ENCODE measurements at regions not wholly inside any gene's neighbourhood (a gene's known extent, or its start where the extent isn't known, plus 50 kb on each side); places are given as distances from the start of the nearest gene placed in this dataset.

DNA sequence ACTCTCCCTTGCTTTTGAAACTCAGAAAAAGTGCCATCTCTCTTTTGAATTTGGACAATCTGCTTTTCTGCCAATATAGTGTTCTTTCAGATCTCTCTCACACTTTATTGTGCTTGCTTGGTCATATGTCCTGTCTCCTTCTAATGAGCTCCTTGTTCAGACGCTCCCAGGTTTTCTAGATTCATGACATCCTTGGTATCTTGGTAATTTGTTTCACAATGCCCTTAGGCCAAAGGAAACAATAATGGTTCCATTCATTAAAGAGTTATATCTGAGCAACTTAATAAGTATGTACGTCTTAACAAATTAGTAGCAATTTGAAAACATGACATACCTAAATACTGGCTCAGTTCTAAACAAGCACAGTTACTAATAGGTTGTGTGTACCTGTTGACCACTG lies 293.4 kb upstream of the SPTLC3 start:
- no peaks in the 10 kb centered on the region for H4K20me1 ChIP-seq (replicated peaks; ENCODE audit: control insufficient read depth, extremely low read depth, insufficient read depth, low read length)
- no peaks in the 10 kb centered on the region for H3K9me1 ChIP-seq (replicated peaks; ENCODE audit: control insufficient read depth, extremely low read depth, insufficient read depth, low read length)
- H3K36me3 ChIP-seq (ENCODE audit: control insufficient read depth in 2 of 2, extremely low read depth in 1 of 2, insufficient read depth in 2 of 2, low read length in 2 of 2): no peaks in the 10 kb centered on the region
- TF ChIP-seq EZH2 (IDR thresholded peaks at IDR 0.05; ENCODE audit: borderline replicate concordance, low read depth, low read length, severe bottlenecking) (no peak), FOS (IDR thresholded peaks at IDR 0.05; ENCODE audit: borderline replicate concordance, insufficient read depth, low read length) (no peak), GATA2 (IDR thresholded peaks at IDR 0.05; ENCODE audit: insufficient read depth, insufficient read length, low read depth, low read length) (no peak), POLR2AphosphoS5 (IDR thresholded peaks at IDR 0.05; ENCODE audit: insufficient read depth, low read depth, low read length) (no peak), JUN (IDR thresholded peaks at IDR 0.05; ENCODE audit: borderline replicate concordance, insufficient read depth, insufficient read length, low read depth) (no peak), POLR2A (IDR thresholded peaks at IDR 0.05; ENCODE audit: low read depth, low read length) (no peak), MYC (IDR thresholded peaks at IDR 0.05; ENCODE audit: low read depth, low read length) (no peak)
- TF ChIP-seq, protein P1, sequence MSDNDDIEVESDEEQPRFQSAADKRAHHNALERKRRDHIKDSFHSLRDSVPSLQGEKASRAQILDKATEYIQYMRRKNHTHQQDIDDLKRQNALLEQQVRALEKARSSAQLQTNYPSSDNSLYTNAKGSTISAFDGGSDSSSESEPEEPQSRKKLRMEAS (IDR thresholded peaks at IDR 0.05; ENCODE audit: insufficient read depth, insufficient read length): no peak
- TF ChIP-seq, protein P2, sequence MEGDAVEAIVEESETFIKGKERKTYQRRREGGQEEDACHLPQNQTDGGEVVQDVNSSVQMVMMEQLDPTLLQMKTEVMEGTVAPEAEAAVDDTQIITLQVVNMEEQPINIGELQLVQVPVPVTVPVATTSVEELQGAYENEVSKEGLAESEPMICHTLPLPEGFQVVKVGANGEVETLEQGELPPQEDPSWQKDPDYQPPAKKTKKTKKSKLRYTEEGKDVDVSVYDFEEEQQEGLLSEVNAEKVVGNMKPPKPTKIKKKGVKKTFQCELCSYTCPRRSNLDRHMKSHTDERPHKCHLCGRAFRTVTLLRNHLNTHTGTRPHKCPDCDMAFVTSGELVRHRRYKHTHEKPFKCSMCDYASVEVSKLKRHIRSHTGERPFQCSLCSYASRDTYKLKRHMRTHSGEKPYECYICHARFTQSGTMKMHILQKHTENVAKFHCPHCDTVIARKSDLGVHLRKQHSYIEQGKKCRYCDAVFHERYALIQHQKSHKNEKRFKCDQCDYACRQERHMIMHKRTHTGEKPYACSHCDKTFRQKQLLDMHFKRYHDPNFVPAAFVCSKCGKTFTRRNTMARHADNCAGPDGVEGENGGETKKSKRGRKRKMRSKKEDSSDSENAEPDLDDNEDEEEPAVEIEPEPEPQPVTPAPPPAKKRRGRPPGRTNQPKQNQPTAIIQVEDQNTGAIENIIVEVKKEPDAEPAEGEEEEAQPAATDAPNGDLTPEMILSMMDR (IDR thresholded peaks at IDR 0.05; ENCODE audit: extremely low read depth in 1 of 2, insufficient read depth in 1 of 2, low read depth in 1 of 2, low read length in 2 of 2): no peak
- H3K9me3 ChIP-seq (replicated peaks; ENCODE audit: control insufficient read depth, insufficient read depth, low read length): peaks cover 4% of the 10 kb centered on the region
- intact Hi-C loops (cut with micrococcal nuclease): no loop called here
- H3K4me1 ChIP-seq (ENCODE audit: control insufficient read depth, extremely low read depth, insufficient read depth, low read length): no peaks in the 10 kb centered on the region
- BruUV-seq (replicated peaks): no TSS peak
- DNase-seq (ENCODE audit: low read depth, low spot score): no peak
- H3K4me3 ChIP-seq (replicated peaks in 1 of 3; ENCODE audit: insufficient read depth in 1 of 3, low read depth in 1 of 3, low read length in 3 of 3): no peak overlapping the region
- H3K4me2 ChIP-seq (ENCODE audit: insufficient read depth, low read length): no peak overlapping the region
- no peaks in the 10 kb centered on the region for H3K27me3 ChIP-seq (ENCODE audit: control insufficient read depth in 2 of 2, insufficient read depth in 2 of 2, low read length in 2 of 2)
- no peak overlapping the region for H3K9ac ChIP-seq (replicated peaks; ENCODE audit: extremely low read depth, insufficient read depth, low read length)
- POLR2A ChIA-PET: no interaction called here
- no peak overlapping the region for H3K27ac ChIP-seq (ENCODE audit: insufficient read depth, low read depth, low read length)
- dilution Hi-C loops (cut with MboI; ENCODE audit: extremely low pct_ligation_motif_present, low sequenced_read_pairs): no loop called here
- CTCF ChIA-PET: no interaction called here
- no peaks in the 10 kb centered on the region for H3K79me2 ChIP-seq (ENCODE audit: control insufficient read depth, insufficient read depth, low read length)
- FAIRE-seq: no peak
- no peak overlapping the region for H2AFZ ChIP-seq (ENCODE audit: low read depth, low read length)
